Middle frontal gyrus (tissue), 1 donor: ENCODE measurements at regions not wholly inside any gene's neighbourhood (a gene's known extent, or its start where the extent isn't known, plus 50 kb on each side); places are given as distances from the start of the nearest gene placed in this dataset.
"Not testable (repeated sequence)": the region's sequence is repeated elsewhere in the genome, so short reads cannot be mapped to it uniquely, and the experiment has no call there.

Experiments used
- DNase-seq: peaks from one replicate; pipeline ENCODE4 v3.0.0-alpha.2; 2015; ENCODE audit warnings: low spot score; ENCODE audit errors: extremely low spot score

DNA sequence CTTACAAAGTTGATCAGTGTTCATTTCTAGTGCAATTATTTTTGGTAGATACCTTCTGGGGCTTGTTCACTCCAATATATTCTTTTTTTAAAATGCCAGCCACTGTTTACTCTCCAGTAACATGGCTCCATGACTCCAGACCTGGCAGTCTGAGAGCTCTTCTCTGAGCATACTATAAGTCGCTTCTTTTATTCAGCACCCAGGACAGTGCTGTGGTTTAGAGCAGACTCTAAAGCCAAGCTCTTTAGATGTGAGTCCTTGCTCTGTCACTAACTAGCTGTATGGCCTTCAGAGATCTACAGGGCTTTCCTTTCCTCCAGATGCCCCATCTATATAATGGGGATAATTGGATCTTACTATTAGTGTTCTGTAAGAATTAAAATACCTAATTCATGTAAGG lies 200.2 kb upstream of the FAM241A start:
- DNase-seq, result no peak

DNA sequence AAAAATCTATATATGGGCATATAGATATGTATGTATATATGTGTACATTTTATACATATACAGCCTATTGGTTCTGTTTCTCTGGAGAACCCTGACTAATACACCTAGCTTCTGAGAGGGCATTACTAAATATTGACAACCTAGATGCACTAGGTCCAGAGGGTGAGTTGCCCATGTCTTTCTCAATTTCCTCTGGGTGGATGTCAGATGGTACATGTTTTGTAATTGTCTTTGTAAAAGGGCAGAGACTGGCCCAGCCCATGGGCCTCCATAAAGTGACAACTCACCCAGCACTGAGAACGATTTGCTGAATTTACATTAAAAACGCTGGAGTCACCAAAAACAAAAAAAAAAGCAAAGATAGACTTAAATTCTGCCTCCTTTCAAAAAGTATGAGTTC lies 198.5 kb upstream of the FAM241A start:
- no peak for DNase-seq

DNA sequence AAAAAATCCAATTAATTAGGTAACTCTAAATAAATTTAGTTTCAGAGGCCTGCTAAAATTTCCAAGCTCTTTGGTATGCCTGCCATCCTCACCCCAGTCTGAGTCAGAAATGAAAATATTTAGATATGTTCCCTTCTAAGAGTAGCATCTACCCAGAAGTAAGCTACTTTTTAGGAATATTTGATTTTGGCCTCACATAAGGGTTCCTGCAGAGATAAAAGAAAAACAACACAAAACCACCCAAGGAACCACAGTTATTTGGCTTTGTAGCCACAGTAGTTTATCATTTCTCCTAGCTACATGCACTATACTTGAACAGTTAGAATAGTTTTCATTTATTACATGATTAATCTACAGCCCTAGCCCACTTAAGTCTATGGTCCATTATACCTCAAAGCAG lies 192.6 kb upstream of the FAM241A start:
- DNase-seq, result no peak

- no peak for DNase-seq
These were observed 190.7 kb upstream of the FAM241A start for GRCh38 chr4:111954550-111954949.

DNA sequence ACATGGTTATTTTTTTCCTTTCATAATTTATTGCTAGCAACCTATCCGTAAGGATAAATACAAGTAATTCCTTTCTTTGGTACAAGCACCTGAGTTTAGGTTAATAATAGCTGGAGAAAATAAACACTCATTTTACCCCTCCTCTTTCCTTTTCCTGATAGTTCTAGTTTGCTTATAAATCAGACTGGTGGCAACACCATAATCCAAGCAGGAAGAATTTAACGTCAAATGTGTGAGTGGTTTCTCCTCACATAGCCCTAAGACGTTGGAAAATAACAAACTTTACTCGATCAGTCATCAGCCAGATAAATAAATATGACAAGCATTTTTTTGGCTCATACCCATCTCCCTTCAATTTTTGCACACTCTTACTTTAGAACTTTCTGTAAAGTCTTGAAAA lies 190.3 kb upstream of the FAM241A start:
- DNase-seq, result no peak

DNA sequence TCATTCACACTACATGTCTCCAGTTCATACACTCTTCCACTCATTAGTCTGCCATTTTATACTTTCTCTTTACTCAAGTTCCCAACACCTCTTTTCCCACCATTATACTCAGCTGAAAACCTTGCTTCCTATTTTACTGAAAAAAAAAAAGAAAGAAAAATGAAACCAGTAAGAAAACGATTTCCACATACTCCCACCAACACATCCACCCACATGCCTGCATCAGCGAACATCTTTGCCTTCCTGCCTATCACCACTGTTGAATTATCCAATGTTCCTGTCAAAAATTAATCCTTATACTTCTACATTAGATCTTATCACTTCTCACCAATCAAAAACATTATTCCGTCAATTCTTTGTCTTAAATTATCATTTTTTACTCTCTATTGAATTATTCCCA lies 188.1 kb upstream of the FAM241A start:
- DNase-seq, result no peak

GRCh38 chr4:111957997-111958396 lies 187.3 kb upstream of the FAM241A start:
- no peak for DNase-seq

DNA sequence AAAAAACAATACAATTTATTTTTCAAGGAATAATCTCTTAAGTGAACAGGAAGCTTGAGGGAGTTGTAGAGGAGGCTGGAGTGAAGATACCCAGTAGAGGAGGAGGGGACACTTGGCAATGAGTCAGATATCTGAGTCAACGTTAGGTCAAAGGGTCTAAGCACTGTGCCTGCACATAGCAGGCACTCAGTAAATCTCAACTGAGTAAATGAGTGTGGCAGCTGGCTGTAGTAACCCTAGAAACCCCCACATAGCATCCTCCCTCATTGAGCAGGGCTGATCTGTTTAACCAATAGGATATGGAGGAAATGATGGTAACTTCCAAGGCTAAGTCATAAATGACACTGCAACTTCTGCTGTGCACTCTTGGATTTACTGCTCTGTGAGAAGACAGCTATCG lies 186.0 kb upstream of the FAM241A start:
- no peak for DNase-seq

DNA sequence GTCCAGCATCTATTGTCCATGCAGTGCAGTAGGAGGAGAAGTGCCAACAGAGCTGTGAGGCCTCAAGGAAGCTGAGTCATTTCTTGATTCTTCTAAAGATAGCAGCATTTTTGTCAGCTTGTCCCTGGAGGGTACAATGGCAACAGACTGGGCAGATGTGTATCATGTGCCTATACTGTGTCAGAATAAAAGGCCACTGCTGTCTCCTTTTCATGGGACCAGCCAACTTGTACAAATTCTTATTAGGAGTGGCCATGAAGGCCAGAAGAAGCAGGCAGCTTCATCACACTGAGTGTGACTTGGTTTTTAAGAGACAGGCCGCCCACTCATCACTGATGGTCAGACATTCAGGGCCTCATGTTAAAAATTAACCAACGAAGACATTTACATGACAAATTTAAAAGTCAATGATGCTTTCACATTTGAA lies 185.0 kb upstream of the FAM241A start:
- DNase-seq, result no peak

DNA sequence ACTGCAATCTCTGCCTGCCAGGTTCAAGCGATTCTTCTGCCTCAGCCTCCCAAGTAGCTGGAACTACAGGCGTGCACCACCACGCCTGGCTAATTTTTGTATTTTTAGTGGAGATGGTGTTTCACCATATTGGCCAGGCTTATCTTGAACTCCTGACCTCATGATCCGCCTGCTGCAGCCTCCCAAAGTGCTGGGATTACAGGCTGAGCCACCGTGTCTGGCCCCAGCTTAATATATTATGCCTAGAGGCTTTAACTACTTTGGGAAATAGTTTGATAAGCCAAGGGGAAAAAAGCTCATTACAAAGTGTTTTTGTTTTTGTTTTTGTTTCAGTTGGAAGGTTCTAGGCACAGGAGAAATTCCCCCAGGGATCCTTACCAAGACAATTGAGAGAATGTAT lies 184.2 kb upstream of the FAM241A start:
- not testable (repeated sequence) for DNase-seq

DNA sequence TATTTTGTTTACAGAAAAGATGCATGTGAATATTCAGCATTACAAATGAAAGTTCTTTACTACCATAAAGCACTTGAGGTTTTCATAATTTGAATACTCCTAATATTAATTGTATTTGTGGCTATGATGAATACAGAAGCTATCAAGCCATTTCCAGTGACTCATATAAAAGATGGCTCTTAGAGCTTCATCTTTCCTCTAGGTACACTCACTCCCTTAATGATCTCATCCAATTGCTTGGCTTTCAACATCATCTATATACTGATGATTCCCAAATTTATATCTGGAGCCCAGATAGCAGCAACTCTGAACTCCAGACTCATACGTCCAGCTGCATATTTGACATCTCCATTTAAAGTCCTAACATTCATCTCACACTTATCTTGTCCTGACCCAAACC lies 183.4 kb upstream of the FAM241A start:
- no peak for DNase-seq

DNA sequence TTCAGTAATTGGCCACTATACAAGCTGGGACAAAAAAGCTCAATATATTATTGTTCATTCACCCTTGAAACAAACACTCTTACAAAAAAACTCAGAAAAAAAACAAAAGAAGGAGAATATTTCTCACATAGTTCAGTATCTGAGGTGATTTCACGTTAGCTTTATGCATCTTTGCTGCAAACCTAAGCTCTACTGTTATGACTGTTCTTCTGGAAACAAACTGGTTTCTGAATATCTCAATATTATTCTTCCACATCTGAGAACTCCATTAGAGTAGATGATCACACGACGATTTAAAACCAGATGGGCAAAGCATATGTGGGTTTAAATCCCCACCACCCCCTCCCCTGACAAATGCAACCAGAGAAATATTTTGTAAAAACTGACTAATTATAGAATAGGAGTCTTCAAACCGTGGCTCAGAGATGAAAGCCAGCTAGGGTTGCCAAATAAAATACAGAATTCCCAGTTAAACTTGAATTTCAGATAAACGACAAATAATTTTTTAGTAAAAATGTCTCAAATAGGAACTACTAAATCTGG lies 182.0 kb upstream of the FAM241A start:
- DNase-seq, result no peak

GRCh38 chr4:111977419-111977965 lies 167.8 kb upstream of the FAM241A start:
- no peak for DNase-seq

- no peak for DNase-seq
These were observed 165.3 kb upstream of the FAM241A start for GRCh38 chr4:111979921-111980320.

GRCh38 chr4:111982089-111982488 lies 163.2 kb upstream of the FAM241A start:
- DNase-seq, result no peak

DNA sequence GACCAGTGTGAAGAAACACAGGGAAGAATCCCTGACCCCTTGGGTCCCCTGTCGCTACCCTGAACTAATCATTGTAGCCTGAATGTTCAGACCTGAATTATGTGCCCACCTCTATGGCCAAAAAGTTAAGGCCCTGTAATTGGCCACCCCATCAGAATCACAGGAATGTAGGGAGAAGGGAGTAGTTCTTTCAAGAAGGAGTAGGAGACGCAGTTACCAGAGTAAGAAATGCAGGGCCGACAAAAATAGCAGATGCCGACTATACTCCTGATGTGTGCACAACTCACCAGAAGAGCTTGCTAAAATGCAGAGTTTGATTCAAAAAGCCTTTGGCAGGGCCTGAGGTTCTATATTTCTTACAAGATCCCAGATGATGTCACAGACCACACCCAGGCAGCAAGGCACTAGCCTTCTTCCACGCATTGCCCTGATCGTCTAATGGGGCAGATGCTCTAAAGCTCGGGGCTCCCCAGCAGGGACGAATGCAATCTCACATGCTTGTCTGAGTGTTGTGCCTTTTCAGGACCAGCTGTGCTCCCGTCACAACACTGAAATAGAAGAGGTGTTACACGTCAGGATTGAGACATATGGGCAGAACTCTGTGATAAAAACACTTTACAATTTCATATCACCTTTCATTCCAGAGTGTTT lies 161.0 kb upstream of the FAM241A start:
- no peak for DNase-seq

DNA sequence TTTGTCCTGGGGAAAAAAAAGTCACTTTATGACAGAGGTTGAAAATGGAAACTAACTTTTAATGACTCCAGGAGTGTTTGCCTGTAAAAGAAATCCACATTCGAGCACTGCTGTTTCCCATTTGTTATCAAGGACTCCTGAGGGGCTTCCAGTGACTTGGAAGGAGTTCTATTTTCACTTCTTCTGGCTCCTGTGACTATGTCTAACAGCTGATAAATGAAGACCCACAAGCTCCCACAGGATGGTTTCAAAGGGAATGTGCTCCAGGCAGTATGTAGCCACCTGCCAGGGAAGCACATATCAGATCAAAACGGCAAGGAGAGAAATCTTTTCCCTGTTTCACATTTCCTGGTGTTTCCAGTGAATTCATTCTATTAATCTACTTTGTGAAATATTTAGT lies 159.8 kb upstream of the FAM241A start:
- DNase-seq, result no peak

- DNase-seq, result no peak
These were observed 159.2 kb upstream of the FAM241A start for GRCh38 chr4:111986095-111986494.

DNA sequence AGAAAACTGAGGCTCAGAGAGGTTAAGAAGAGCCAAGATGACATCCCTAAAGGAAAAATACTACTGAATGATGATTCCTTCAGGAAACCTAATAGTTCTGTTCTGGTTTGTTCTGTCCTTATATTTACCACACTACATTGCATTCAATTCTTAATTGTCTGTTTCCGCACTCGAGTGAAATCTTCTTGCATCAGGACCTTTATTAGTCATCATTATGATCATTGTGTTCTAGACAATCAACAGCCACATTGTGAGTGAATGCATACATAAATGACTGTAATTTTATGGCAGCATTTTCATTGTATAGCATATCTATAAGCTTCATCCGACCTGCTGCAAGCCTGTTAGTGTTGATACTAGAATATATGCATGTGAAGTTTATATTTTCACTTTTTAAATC lies 156.7 kb upstream of the FAM241A start:
- no peak for DNase-seq

GRCh38 chr4:111989817-111990216 lies 155.4 kb upstream of the FAM241A start:
- no peak for DNase-seq

DNA sequence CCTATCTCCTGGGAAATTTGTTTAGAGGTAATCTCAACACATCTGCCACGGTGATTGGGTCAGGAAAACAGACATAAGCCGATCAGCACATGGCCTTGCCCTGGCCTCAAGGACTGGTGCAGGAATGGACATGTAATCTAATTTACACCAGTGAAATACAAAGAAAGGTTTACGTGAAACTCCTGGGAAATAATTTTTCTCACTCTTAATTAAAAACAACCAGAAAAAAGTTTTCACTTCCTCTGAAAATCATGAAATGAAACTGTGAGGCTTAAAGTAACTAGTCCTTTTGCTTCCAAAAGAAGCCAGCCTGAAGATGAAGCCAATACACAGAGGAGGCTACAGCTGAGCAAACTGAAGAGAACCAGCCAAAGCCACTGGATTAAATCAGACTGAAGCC lies 154.1 kb upstream of the FAM241A start:
- no peak for DNase-seq

DNA sequence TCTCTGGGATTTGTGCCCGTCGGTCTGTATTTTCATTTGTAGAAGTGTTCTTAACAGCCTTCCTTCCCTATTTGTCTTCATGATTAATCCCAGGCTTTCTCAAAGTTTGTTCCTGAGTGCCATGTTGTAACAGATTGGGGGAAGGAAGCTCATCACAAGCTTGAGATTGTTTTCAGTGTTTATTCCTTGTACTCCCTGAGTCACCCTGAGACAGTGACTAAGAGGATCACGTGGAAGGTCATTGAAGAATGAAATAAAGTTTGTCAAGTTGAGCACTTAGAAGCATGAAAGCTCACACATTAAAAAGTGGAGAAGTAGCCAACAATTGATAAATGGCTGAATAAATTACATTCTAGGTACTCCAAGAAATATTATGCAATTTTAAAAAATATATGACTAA lies 153.5 kb upstream of the FAM241A start:
- no peak for DNase-seq
